HEK293T (cell line): ENCODE measurements at regions not wholly inside any gene's neighbourhood (a gene's known extent, or its start where the extent isn't known, plus 50 kb on each side); places are given as distances from the start of the nearest gene placed in this dataset.

ENCODE experiments used
- ARNT ChIP-seq: fragments of 450-650 bp; IDR thresholded peaks from 2 replicates; pipeline ENCODE4 v1.6.1; 2017; ENCODE audit warnings: mild to moderate bottlenecking
- BHLHE40 ChIP-seq: fragments of 450-650 bp; IDR thresholded peaks from 2 replicates; pipeline ENCODE4 v1.6.1; 2016; ENCODE audit warnings: mild to moderate bottlenecking, moderate library complexity, borderline replicate concordance
- CTBP1 ChIP-seq: fragments of 450-650 bp; IDR thresholded peaks from 2 replicates; pipeline ENCODE4 v1.6.1; 2016; ENCODE audit warnings: borderline replicate concordance
- ELF4 ChIP-seq: fragments of 450-650 bp; IDR thresholded peaks from 2 replicates; pipeline ENCODE4 v1.6.1; 2017; ENCODE audit warnings: antibody characterized with exemption
- FOXA1 ChIP-seq: fragments of 450-650 bp; IDR thresholded peaks from 2 replicates; pipeline ENCODE4 v1.6.1; 2016; ENCODE audit warnings: mild to moderate bottlenecking
- FOXK2 ChIP-seq: fragments of 450-650 bp; IDR thresholded peaks from 2 replicates; pipeline ENCODE4 v1.6.1; 2016; ENCODE audit warnings: mild to moderate bottlenecking
- FOXM1 ChIP-seq: fragments of 450-650 bp; IDR thresholded peaks from 2 replicates; pipeline ENCODE4 v1.6.1; 2017; ENCODE audit warnings: mild to moderate bottlenecking, borderline replicate concordance
- L3MBTL2 ChIP-seq: fragments of 450-650 bp; conservative IDR thresholded peaks from 2 replicates; pipeline ENCODE4 v1.6.1; 2016; ENCODE audit warnings: mild to moderate bottlenecking
- NFRKB ChIP-seq: fragments of 450-650 bp; IDR thresholded peaks from 2 replicates; pipeline ENCODE4 v1.6.1; 2016; ENCODE audit warnings: mild to moderate bottlenecking, moderate library complexity
- SP1 ChIP-seq: fragments of 450-650 bp; IDR thresholded peaks from 2 replicates; pipeline ENCODE4 v1.6.1; 2017
- SUZ12 ChIP-seq: fragments of 450-650 bp; IDR thresholded peaks from 2 replicates; pipeline ENCODE4 v1.6.1; 2016; ENCODE audit warnings: mild to moderate bottlenecking
- TF ChIP-seq, protein P1 (sequence below): fragments of 450-650 bp; IDR thresholded peaks from 2 replicates; pipeline ENCODE4 v1.6.1; 2016

DNA sequence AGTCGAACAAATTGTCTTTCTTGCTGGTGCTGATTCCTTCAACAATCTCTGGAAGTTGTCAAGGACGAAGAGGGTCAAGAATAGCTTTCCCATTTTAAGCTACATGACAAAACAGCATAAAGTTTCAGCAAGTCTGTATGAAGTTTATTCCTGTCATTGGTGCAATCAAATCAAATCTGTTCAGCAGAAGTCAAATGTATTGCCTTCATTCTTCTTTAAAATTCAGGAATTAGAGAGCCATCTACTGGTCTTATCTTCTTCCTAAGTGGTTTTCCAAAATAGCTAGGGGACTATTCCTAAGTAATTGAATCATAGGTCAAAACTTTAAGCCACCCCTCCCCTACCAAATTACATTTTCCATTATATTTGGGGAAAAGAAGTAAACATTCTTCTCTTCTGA lies 990.2 kb downstream of the GALC start:
- TF ChIP-seq BHLHE40 (no peak), FOXM1 (no peak), L3MBTL2 (no peak), NFRKB (no peak), SP1 (no peak), ARNT (no peak), SUZ12 (no peak), ELF4 (no peak), FOXA1 (no peak), FOXK2 (no peak), CTBP1 (no peak)
- TF ChIP-seq, protein P1, sequence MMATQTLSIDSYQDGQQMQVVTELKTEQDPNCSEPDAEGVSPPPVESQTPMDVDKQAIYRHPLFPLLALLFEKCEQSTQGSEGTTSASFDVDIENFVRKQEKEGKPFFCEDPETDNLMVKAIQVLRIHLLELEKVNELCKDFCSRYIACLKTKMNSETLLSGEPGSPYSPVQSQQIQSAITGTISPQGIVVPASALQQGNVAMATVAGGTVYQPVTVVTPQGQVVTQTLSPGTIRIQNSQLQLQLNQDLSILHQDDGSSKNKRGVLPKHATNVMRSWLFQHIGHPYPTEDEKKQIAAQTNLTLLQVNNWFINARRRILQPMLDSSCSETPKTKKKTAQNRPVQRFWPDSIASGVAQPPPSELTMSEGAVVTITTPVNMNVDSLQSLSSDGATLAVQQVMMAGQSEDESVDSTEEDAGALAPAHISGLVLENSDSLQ = no peak
